CD4-positive, alpha-beta T cell (primary cell): ENCODE measurements at regions not wholly inside any gene's neighbourhood (a gene's known extent, or its start where the extent isn't known, plus 50 kb on each side); places are given as distances from the start of the nearest gene placed in this dataset.

Experiments used
- ATAC-seq: fragments of 200-7000 bp; cut with Tn5 transposase; one replicate; pipeline ENCODE4 v1.10.0; 2022; ENCODE audit warnings: mild to moderate bottlenecking; ENCODE audit not compliant: poor library complexity
- CTCF ChIA-PET: fragments of 350-600 bp; sonication (Branson Sonifier 250); formaldehyde crosslinking; loops from one replicate; lab custom pipeline; 2021; ENCODE audit warnings: antibody characterized with exemption, inconsistent platforms; lab: Charles Lee
- POLR2A ChIA-PET: fragments of 350-600 bp; sonication (Branson Sonifier 250); formaldehyde crosslinking; loops from one replicate; lab custom pipeline; 2021; ENCODE audit warnings: antibody characterized with exemption, inconsistent platforms; lab: Charles Lee
- DNase-seq, 14 experiments: peaks; one replicate each; pipeline ENCODE4 v3.0.0-alpha.2; 2013 to 2020; ENCODE audit warnings: mixed read lengths in 2 of 14
- H3K27ac ChIP-seq, 2 donors: one replicate each; pipeline versions ENCODE4 v1.5.1 to v1.7.0; 2013; ENCODE audit warnings: low read length in 2 of 2, low read depth in 1 of 2, mild to moderate bottlenecking in 1 of 2
- H3K27me3 ChIP-seq, 2 experiments: 1 replicate in 1 of 2; 2 replicates in 1 of 2; pipeline versions ENCODE4 v1.6.1 to v1.7.0; 2013; ENCODE audit warnings: low read length in 2 of 2, control low read depth in 1 of 2, mild to moderate bottlenecking in 1 of 2, moderate library complexity in 1 of 2; ENCODE audit not compliant: insufficient read depth in 2 of 2, control insufficient read depth in 1 of 2
- H3K36me3 ChIP-seq: one replicate; pipeline ENCODE4 v1.6.1; 2013; ENCODE audit warnings: low read length, control low read depth; ENCODE audit not compliant: insufficient read depth
- H3K4me1 ChIP-seq: one replicate; pipeline ENCODE4 v1.6.1; 2013; ENCODE audit warnings: low read length, control low read depth; ENCODE audit not compliant: insufficient read depth
- H3K4me3 ChIP-seq: one replicate; pipeline ENCODE4 v1.5.1; 2013; ENCODE audit warnings: mild to moderate bottlenecking, low read length, moderate library complexity
- H3K9me3 ChIP-seq, 2 experiments: 1 replicate in 1 of 2; 2 replicates in 1 of 2; pipeline versions ENCODE4 v1.6.1 to v1.7.0; 2013; ENCODE audit warnings: low read length in 2 of 2, mild to moderate bottlenecking in 2 of 2, control low read depth in 1 of 2, moderate library complexity in 1 of 2; ENCODE audit not compliant: control insufficient read depth in 1 of 2, insufficient read depth in 1 of 2
- H3K27ac Mint-ChIP-seq: one replicate; pipeline ENCODE4 v1.8.0; 2020; ENCODE audit warnings: mixed read lengths
- H3K27me3 Mint-ChIP-seq: one replicate; pipeline ENCODE4 v1.8.0; 2021; ENCODE audit warnings: mixed read lengths
- H3K36me3 Mint-ChIP-seq: one replicate; pipeline ENCODE4 v1.8.0; 2021; ENCODE audit warnings: low read depth, mixed read lengths
- H3K4me1 Mint-ChIP-seq: one replicate; pipeline ENCODE4 v1.8.0; 2021; ENCODE audit warnings: low read depth, mixed read lengths
- H3K4me3 Mint-ChIP-seq: one replicate; pipeline ENCODE4 v1.8.0; 2020; ENCODE audit warnings: mild to moderate bottlenecking, mixed read lengths
- H3K9me3 Mint-ChIP-seq: one replicate; pipeline ENCODE4 v1.8.0; 2020; ENCODE audit warnings: mixed read lengths
- intact Hi-C, 2 experiments: fragments of 100-400 bp; cut with DNase I in 1 of 2; cut with micrococcal nuclease in 1 of 2; formaldehyde crosslinking; loops; one replicate each; pipeline versions ENCODE4 v1.15.1 to v1.9.0; 2023 to 2025; cut with DNase I, micrococcal nuclease
- TF ChIP-seq, protein P1 (sequence below): fragments of 200-600 bp; IDR thresholded peaks from one replicate; pipeline ENCODE4 v1.8.0; 2022; ENCODE audit warnings: antibody characterized with exemption, mild to moderate bottlenecking

- Mint-ChIP-seq H3K4me1 (peaks cover 34% of the 10 kb centered on the region), H3K4me3 (peak overlapping the region; percentile 70), H3K36me3 (no peaks in the 10 kb centered on the region), H3K27ac (peak overlapping the region; percentile 84), H3K9me3 (no peaks in the 10 kb centered on the region), H3K27me3 (no peaks in the 10 kb centered on the region)
- intact Hi-C loops = loop anchor here in 1 of 2 experiments (10.0 kb wide), 1 partner anchor 563 kb away; no protein-coding TSS in a partner anchor
- DNase-seq = peak in 4 of 14 experiments; percentile 32 to 55 (median 35)
- POLR2A ChIA-PET = interaction anchor here (0.6 to 2.3 kb wide), 7 partner anchors 10 to 565 kb away, joined by 3 to 15 read pairs (median 4); partner anchors contain the start of gene FUT8
- Histone ChIP-seq H3K36me3 (no peaks in the 10 kb centered on the region), H3K27me3 (no peaks in the 10 kb centered on the region), H3K27ac (peak overlapping the region; percentile 15 to 25), H3K4me1 (peaks cover 32% of the 10 kb centered on the region), H3K9me3 (peaks cover 0 to 17% of the 10 kb centered on the region in 2 experiments), H3K4me3 (peak overlapping the region; percentile 17)
- ATAC-seq = peak; percentile 32
- CTCF ChIA-PET = no interaction called here
- TF ChIP-seq, protein P1, sequence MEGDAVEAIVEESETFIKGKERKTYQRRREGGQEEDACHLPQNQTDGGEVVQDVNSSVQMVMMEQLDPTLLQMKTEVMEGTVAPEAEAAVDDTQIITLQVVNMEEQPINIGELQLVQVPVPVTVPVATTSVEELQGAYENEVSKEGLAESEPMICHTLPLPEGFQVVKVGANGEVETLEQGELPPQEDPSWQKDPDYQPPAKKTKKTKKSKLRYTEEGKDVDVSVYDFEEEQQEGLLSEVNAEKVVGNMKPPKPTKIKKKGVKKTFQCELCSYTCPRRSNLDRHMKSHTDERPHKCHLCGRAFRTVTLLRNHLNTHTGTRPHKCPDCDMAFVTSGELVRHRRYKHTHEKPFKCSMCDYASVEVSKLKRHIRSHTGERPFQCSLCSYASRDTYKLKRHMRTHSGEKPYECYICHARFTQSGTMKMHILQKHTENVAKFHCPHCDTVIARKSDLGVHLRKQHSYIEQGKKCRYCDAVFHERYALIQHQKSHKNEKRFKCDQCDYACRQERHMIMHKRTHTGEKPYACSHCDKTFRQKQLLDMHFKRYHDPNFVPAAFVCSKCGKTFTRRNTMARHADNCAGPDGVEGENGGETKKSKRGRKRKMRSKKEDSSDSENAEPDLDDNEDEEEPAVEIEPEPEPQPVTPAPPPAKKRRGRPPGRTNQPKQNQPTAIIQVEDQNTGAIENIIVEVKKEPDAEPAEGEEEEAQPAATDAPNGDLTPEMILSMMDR = no peak
These were observed 130.3 kb upstream of the FUT8 start for GRCh38 chr14:65281991-65282895.

GRCh38 chr14:65282896-65283253 is 129.7 kb upstream of the FUT8 start:
- peak overlapping the region in 1 of 2 donors; percentile 25 for H3K27ac ChIP-seq
- peak overlapping the region; percentile 70 for H3K4me3 Mint-ChIP-seq
- H3K36me3 Mint-ChIP-seq = no peaks in the 10 kb centered on the region
- ATAC-seq = no peak
- peak overlapping the region; percentile 17 for H3K4me3 ChIP-seq
- peaks cover under 1% of the 10 kb centered on the region for H3K9me3 Mint-ChIP-seq
- no peaks in the 10 kb centered on the region for H3K27me3 Mint-ChIP-seq
- H3K4me1 ChIP-seq = peaks cover 39% of the 10 kb centered on the region
- no peaks in the 10 kb centered on the region for H3K36me3 ChIP-seq
- DNase-seq = peak in 2 of 14 experiments; percentile 15 to 38
- TF ChIP-seq, protein P1 = no peak
- intact Hi-C loops = loop anchor here in 1 of 2 experiments (10.0 kb wide), 1 partner anchor 562 kb away; no protein-coding TSS in a partner anchor
- H3K27me3 ChIP-seq = no peaks in the 10 kb centered on the region
- peaks cover 0 to 17% of the 10 kb centered on the region in 2 experiments for H3K9me3 ChIP-seq
- ChIA-PET CTCF (no interaction called here), POLR2A (interaction anchor here (0.6 to 2.3 kb wide), 5 partner anchors 21 to 341 kb away, joined by 3 to 15 read pairs (median 5); partner anchors contain the start of gene FUT8)
- H3K4me1 Mint-ChIP-seq = peaks cover 40% of the 10 kb centered on the region
- peak overlapping the region; percentile 84 for H3K27ac Mint-ChIP-seq

- no peaks in the 10 kb centered on the region for H3K27me3 ChIP-seq
- Mint-ChIP-seq H3K4me3 (no peak overlapping the region), H3K36me3 (no peaks in the 10 kb centered on the region), H3K9me3 (peaks cover 2% of the 10 kb centered on the region), H3K4me1 (peaks cover 71% of the 10 kb centered on the region), H3K27ac (peak overlapping the region; percentile 95), H3K27me3 (no peaks in the 10 kb centered on the region)
- DNase-seq (peak in 3 of 14 experiments; percentile 17 to 50 (median 48)), ATAC-seq (no peak)
- H3K9me3 ChIP-seq = no peaks in the 10 kb centered on the region
- TF ChIP-seq, protein P1 = peak; percentile 45
- H3K27ac ChIP-seq = no peak overlapping the region
- CTCF ChIA-PET = interaction anchor here (1.6 to 3.2 kb wide), 2 partner anchors 125 to 129 kb away, joined by 4 to 11 read pairs; partner anchors contain the start of gene FUT8
- intact Hi-C loops = loop anchor here (5.0 to 10.0 kb wide), 2 partner anchors 59 to 558 kb away; no protein-coding TSS in a partner anchor
- POLR2A ChIA-PET = interaction anchor here (0.6 to 3.7 kb wide), 5 partner anchors 15 to 178 kb away, joined by 3 to 40 read pairs (median 7); partner anchors contain the start of gene FUT8
- peaks cover 66% of the 10 kb centered on the region for H3K4me1 ChIP-seq
- no peak overlapping the region for H3K4me3 ChIP-seq
- no peaks in the 10 kb centered on the region for H3K36me3 ChIP-seq
These were observed 126.1 kb upstream of the FUT8 start for GRCh38 chr14:65286443-65286842.
